ENCODE measurements at regions not wholly inside any gene's neighbourhood (a gene's known extent, or its start where the extent isn't known, plus 50 kb on each side); places are given as distances from the start of the nearest gene placed in this dataset.

DNA sequence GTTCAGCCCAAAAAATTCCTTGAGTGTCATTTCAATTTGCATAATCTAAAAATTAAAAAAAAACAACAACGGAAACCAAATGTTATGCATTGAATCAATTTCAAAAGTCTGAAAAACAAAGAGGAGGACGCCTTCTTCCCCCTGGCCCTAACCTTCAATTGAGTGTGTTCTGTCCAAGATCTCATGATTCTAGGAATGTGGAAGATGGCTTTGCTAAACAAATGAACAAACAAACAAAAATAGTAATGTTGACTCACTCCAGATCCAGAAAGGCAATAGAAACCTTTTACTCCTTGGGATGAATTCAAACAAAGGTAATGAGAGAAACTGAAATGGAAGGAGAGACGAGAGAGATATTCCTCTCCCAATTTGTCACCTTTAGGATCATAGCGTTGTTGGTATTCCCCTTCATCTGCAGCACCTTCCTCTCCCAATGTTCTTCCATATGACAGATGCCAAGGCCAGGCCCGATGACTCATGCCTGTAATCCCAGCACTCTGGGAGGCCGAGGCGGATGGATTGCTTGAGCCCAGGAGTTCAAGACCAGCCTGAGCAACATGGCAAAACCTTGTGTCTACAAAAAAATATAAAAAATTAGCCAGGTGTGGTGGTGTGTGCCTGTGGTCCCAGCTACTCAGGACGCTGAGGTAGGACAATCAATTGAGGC lies 109.2 kb upstream of the ADGRF1 start:
- H3K4me1 Mint-ChIP-seq (ENCODE audit: low read depth, unreplicated experiment) = peaks cover 21% of the 10 kb centered on the region

GRCh38 chr6:47149554-47149953 lies 107.4 kb upstream of the ADGRF1 start:
- Histone ChIP-seq H3K36me3 (ENCODE audit: insufficient read depth, low read length) (no peaks in the 10 kb centered on the region), H3K27ac (ENCODE audit: low read depth, low read length) (no peak overlapping the region), H2AFZ (ENCODE audit: low read depth, low read length) (no peak overlapping the region), H3K79me2 (ENCODE audit: insufficient read depth, low read length) (no peaks in the 10 kb centered on the region), H3K9ac (ENCODE audit: low read length) (no peak overlapping the region), H3K4me3 (ENCODE audit: insufficient read depth, low read depth, low read length) (no peak overlapping the region), H3K4me2 (ENCODE audit: low read length) (no peak overlapping the region), H3K27me3 (ENCODE audit: insufficient read depth, low read length) (no peaks in the 10 kb centered on the region), H4K20me1 (ENCODE audit: insufficient read depth, low read length) (no peaks in the 10 kb centered on the region), H3K4me1 (ENCODE audit: insufficient read depth, low read length) (peaks cover 10% of the 10 kb centered on the region), H3K9me3 (ENCODE audit: insufficient read depth, low read depth, low read length) (no peaks in the 10 kb centered on the region)
- DNase-seq (ENCODE audit: low read depth) (no peak), FAIRE-seq (no peak)
- Mint-ChIP-seq H3K9me3 (ENCODE audit: unreplicated experiment) (no peaks in the 10 kb centered on the region), H3K27me3 (ENCODE audit: low read depth, unreplicated experiment) (no peaks in the 10 kb centered on the region), H3K4me1 (ENCODE audit: low read depth, unreplicated experiment) (peaks cover 30% of the 10 kb centered on the region), H3K27ac (ENCODE audit: unreplicated experiment) (no peak overlapping the region), H3K36me3 (ENCODE audit: low read depth, unreplicated experiment) (no peaks in the 10 kb centered on the region), H3K4me3 (ENCODE audit: unreplicated experiment) (no peak overlapping the region)
- no peak for TF ChIP-seq CTCF (IDR thresholded peaks at IDR 0.05; ENCODE audit: insufficient read depth, low read depth, low read length)
- no peak for TF ChIP-seq EZH2 (IDR thresholded peaks at IDR 0.05; ENCODE audit: insufficient read depth, low read length)

More for the DNA sequence above, 109.2 kb upstream of the ADGRF1 start:
- H3K79me2 ChIP-seq (ENCODE audit: insufficient read depth, low read length) = no peaks in the 10 kb centered on the region
- H3K4me3 Mint-ChIP-seq (ENCODE audit: unreplicated experiment) = no peak overlapping the region
- H3K27me3 Mint-ChIP-seq (ENCODE audit: low read depth, unreplicated experiment) = no peaks in the 10 kb centered on the region
- no peak overlapping the region for H3K27ac ChIP-seq (ENCODE audit: low read depth, low read length)
- no peak overlapping the region for H3K9ac ChIP-seq (ENCODE audit: low read length)
- no peaks in the 10 kb centered on the region for H4K20me1 ChIP-seq (ENCODE audit: insufficient read depth, low read length)
- no peaks in the 10 kb centered on the region for H3K36me3 ChIP-seq (ENCODE audit: insufficient read depth, low read length)
- peaks cover 7% of the 10 kb centered on the region for H3K4me1 ChIP-seq (ENCODE audit: insufficient read depth, low read length)
- no peak overlapping the region for H2AFZ ChIP-seq (ENCODE audit: low read depth, low read length)
- H3K4me3 ChIP-seq (ENCODE audit: insufficient read depth, low read depth, low read length) = no peak overlapping the region
- DNase-seq (ENCODE audit: low read depth) = no peak
- no peaks in the 10 kb centered on the region for H3K36me3 Mint-ChIP-seq (ENCODE audit: low read depth, unreplicated experiment)
- no peaks in the 10 kb centered on the region for H3K9me3 Mint-ChIP-seq (ENCODE audit: unreplicated experiment)
- H3K9me3 ChIP-seq (ENCODE audit: insufficient read depth, low read depth, low read length) = no peaks in the 10 kb centered on the region
- H3K27ac Mint-ChIP-seq (ENCODE audit: unreplicated experiment) = no peak overlapping the region
- H3K27me3 ChIP-seq (ENCODE audit: insufficient read depth, low read length) = no peaks in the 10 kb centered on the region
- H3K4me2 ChIP-seq (ENCODE audit: low read length) = no peak overlapping the region
- TF ChIP-seq CTCF (IDR thresholded peaks at IDR 0.05; ENCODE audit: insufficient read depth, low read depth, low read length) = no peak
- TF ChIP-seq EZH2 (IDR thresholded peaks at IDR 0.05; ENCODE audit: insufficient read depth, low read length) = no peak
- no peak for FAIRE-seq

DNA sequence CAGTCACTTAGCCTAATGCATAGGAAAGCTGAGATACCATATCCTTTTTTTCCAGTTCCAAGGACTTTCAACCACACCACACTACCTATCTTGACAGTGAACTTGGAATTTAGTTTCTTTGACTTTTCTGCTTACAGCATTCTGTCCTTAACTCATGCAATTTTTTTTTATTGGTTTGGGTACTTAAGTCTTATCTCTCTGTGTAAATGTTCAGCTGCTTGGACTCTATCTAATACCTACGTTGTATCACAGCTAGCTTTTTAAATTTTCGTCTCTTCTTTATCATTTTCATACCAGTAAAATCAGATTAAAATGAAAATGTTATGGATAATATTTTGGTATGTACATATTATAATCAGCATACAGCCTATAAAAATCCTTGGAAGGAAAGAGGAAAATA lies 106.9 kb upstream of the ADGRF1 start:
- FAIRE-seq = no peak
- no peak overlapping the region for H2AFZ ChIP-seq (ENCODE audit: low read depth, low read length)
- no peaks in the 10 kb centered on the region for H4K20me1 ChIP-seq (ENCODE audit: insufficient read depth, low read length)
- no peak overlapping the region for H3K4me2 ChIP-seq (ENCODE audit: low read length)
- H3K4me3 ChIP-seq (ENCODE audit: insufficient read depth, low read depth, low read length) = no peak overlapping the region
- Mint-ChIP-seq H3K36me3 (ENCODE audit: low read depth, unreplicated experiment) (no peaks in the 10 kb centered on the region), H3K9me3 (ENCODE audit: unreplicated experiment) (no peaks in the 10 kb centered on the region), H3K27me3 (ENCODE audit: low read depth, unreplicated experiment) (no peaks in the 10 kb centered on the region), H3K27ac (ENCODE audit: unreplicated experiment) (no peak overlapping the region), H3K4me3 (ENCODE audit: unreplicated experiment) (no peak overlapping the region), H3K4me1 (ENCODE audit: low read depth, unreplicated experiment) (peaks cover 35% of the 10 kb centered on the region)
- peaks cover 10% of the 10 kb centered on the region for H3K4me1 ChIP-seq (ENCODE audit: insufficient read depth, low read length)
- H3K9ac ChIP-seq (ENCODE audit: low read length) = no peak overlapping the region
- H3K27ac ChIP-seq (ENCODE audit: low read depth, low read length) = no peak overlapping the region
- H3K27me3 ChIP-seq (ENCODE audit: insufficient read depth, low read length) = no peaks in the 10 kb centered on the region
- TF ChIP-seq CTCF (IDR thresholded peaks at IDR 0.05; ENCODE audit: insufficient read depth, low read depth, low read length) (no peak), EZH2 (IDR thresholded peaks at IDR 0.05; ENCODE audit: insufficient read depth, low read length) (no peak)
- H3K9me3 ChIP-seq (ENCODE audit: insufficient read depth, low read depth, low read length) = no peaks in the 10 kb centered on the region
- no peaks in the 10 kb centered on the region for H3K36me3 ChIP-seq (ENCODE audit: insufficient read depth, low read length)
- no peak for DNase-seq (ENCODE audit: low read depth)
- H3K79me2 ChIP-seq (ENCODE audit: insufficient read depth, low read length) = no peaks in the 10 kb centered on the region

All from astrocyte (in vitro differentiated cells and primary cell).